GM21390 (cell line): ENCODE measurements at regions not wholly inside any gene's neighbourhood (a gene's known extent, or its start where the extent isn't known, plus 50 kb on each side); places are given as distances from the start of the nearest gene placed in this dataset.
"Not testable (repeated sequence)": the region's sequence is repeated elsewhere in the genome, so short reads cannot be mapped to it uniquely, and the experiment has no call there.

ENCODE experiments used
- ATAC-seq: cut with Tn5 transposase; IDR thresholded peaks from one replicate; pipeline ENCODE4 v1.9.1; 2021; ENCODE audit not compliant: unreplicated experiment

DNA sequence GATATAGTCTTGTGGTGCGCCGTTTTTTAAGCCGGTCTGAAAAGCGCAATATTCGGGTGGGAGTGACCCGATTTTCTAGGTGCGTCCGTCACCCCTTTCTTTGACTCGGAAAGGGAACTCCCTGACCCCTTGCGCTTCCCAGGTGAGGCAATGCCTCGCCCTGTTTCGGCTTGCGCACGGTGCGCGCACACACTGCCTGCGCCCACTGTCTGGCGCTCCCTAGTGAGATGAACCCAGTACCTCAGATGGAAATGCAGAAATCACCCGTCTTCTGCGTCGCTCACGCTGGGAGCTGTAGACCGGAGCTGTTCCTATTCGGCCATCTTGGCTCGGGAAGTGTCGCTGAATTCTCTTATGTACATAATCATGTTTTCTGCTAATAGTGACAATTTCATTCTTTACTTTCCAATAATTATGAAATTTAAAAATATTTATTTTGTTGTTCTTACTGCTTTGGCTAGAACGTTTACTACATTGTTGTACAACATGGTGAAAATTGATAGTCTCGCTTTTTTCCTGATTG lies 61.2 kb upstream of the MINDY3 start:
- ATAC-seq = not testable (repeated sequence)

- no peak for ATAC-seq
Observed at GRCh38 chr10:15931376-15931775, 71.1 kb upstream of the MINDY3 start.

GRCh38 chr10:15939543-15939942 lies 79.2 kb upstream of the MINDY3 start:
- not testable (repeated sequence) for ATAC-seq

- no peak for ATAC-seq
Observed at GRCh38 chr10:15943426-15943825, 83.1 kb upstream of the MINDY3 start.

DNA sequence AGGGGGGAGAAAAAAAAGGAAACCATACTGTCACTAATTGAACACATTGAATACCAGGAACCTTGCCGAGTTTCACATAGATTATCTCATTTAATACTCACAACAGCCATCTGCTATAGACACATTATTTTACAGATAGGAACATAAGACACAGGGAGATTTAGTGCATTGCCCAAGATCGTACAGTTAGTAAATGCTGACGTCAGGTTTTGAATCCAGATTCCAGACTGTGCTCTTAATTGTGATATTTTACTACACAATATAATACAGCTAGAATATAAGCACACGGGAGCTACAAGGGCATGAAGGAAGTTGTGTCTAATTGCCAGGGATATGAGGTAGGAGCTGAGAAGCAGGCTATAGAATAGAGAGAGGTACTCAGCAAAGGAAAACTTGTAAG lies 93.9 kb upstream of the MINDY3 start:
- ATAC-seq = no peak

DNA sequence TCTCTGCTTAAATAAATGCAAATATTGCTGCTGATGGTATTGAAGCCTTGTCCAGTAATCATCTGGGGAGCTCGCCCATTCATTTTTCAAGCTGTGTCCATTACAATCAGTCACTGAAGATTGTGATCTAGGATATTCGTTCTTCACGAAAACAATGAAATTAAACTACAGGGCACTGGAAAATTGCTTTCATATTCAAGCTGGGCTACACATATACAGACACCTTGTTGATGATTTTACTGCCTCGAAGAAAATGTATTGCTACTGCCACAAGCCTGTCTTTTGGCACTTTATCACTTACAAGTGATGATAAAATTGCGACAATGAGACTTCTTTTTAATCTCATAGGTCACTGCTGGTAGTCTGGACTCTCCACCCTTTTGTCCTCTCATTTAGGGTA lies 100.0 kb upstream of the MINDY3 start:
- no peak for ATAC-seq

- ATAC-seq = not testable (repeated sequence)
Observed at GRCh38 chr10:15972736-15973135, 112.4 kb upstream of the MINDY3 start.

GRCh38 chr10:15985690-15986089 lies 125.4 kb upstream of the MINDY3 start:
- no peak for ATAC-seq

GRCh38 chr10:15990535-15991129 lies 130.3 kb upstream of the MINDY3 start:
- ATAC-seq = no peak

DNA sequence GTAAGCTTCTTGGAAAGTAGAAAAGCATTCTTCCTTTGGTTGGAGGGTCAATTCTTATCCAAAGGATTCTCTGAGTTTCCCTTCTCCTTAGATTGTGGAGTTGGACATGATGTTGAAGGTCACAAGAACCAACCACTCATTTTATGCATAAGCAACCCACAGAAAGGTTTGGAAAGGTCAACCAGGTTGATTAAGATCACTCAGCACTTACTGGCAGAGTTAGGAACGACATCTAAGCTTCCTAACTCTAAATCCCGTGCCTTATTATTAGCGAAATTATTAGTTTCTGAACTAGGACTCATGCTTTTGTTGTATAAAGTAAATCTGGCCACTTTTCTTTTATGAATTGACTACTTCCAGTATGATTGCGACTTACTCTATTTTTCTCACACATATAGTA lies 137.0 kb upstream of the MINDY3 start:
- ATAC-seq = no peak

DNA sequence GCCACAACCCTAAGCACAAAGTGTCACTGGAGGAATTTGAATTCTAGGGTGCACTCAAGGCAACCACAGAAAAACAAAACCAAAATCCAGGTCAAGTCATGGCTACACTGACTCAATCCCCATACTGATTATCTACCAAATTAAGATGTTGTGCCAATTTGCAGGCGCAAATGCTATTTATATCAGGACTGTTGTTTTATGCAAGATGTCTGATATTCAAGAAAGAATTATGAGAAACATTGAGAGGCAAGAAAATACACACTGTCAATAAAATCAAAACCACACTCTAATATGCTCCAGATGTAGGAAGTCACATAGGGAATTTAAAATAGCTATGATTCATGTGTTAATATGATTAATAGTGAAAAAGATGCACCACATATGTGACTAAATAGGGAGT lies 141.3 kb upstream of the MINDY3 start:
- no peak for ATAC-seq

- ATAC-seq = no peak
Observed at GRCh38 chr10:16009785-16010184, 149.5 kb upstream of the MINDY3 start.

- no peak for ATAC-seq
Observed at GRCh38 chr10:16011548-16011947, 151.2 kb upstream of the MINDY3 start.

DNA sequence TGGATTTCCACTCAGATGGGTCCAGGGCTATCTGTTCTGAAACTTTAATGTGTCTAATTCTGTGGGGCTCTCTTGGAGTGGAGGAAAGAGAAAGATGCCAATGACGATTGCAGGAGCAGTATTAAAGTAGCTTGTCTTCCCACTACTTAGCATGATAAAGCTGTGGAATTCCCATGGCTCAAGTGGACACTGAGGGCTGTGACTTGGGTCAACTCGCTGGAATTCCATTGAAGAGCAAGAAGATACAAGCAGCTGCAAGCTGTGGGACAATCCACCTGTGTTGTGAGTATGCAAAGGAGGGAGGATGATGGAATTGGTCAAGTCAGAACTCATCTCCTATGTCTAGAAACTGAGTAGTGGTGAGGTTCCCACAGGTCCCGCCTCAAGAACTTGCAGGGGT lies 154.2 kb upstream of the MINDY3 start:
- no peak for ATAC-seq

- no peak for ATAC-seq
Observed at GRCh38 chr10:16016688-16017087, 156.4 kb upstream of the MINDY3 start.

DNA sequence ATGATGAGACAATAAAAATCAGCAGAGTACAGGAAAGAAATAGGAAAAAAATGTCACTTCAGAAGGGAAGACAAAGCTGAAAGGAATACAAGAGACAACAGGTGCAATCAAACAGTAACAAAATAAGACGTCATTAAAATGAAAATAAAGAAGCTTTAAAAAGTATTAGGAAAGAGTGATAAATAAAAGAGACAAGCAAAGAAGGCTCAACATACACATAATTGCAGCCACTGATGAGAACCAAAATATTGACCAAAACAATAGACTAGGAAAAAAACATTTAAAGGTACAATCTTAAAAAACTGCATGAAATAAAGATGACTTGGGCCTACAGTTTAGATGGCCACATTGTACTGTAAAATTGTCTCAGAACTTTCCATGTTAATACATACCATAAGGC lies 160.5 kb upstream of the MINDY3 start:
- ATAC-seq = no peak

DNA sequence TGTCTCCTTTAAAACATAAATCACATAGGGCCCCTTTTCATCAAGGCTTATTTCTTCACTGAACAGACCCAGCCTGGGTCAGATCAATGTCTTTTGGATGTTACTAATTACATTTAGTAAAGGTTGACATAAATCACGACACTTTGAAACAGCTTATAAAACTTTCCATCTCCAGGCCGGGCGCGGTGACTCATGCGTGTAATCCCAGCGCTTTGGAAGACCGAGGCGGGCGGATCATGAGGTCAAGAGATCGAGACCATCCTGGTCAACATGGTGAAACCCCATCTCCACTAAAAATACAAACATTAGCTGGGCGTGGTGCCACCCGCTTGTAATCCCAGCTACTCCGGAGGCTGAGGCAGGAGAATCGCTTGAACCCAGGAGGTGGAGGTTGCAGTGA lies 166.5 kb upstream of the MINDY3 start:
- not testable (repeated sequence) for ATAC-seq

GRCh38 chr10:16030562-16030961 lies 170.3 kb upstream of the MINDY3 start:
- ATAC-seq = no peak

DNA sequence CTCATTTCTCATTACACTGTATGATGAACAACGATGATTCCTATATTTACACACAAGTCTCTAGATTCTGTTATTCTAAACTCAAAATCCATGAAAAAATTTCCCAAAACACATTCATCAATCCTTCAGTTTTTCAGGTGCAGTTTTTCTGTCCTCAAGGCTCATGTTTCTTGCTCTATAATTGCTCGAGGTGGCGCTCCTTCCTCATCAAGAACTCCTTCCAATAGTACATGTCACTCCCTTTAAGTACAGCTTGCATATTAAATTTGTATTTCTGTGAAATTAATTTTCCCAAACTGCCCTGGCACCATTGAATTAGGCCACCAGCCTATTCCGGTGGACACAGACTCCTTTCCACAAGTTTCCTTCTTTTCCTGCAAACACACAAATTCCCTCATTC lies 188.7 kb upstream of the MINDY3 start:
- ATAC-seq = no peak

DNA sequence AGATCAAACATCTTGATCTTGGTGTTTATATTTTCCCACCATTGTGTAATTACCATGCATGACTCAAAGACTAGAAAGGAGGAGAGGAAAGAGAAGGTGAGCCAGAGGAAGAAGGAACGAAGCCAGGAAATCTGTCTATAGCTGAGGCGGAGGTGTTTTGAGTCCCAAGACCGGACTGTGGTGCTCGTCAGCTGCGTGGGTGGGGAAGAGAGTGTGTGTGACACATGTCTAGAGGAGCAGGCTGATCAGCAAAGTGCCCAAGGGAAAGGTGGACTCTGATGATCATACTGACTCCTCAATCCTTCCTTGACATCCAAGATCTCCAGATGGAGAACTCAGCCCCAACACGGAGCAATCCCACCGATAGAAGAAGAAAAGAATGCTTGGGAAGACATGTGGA lies 189.5 kb upstream of the MINDY3 start:
- no peak for ATAC-seq

DNA sequence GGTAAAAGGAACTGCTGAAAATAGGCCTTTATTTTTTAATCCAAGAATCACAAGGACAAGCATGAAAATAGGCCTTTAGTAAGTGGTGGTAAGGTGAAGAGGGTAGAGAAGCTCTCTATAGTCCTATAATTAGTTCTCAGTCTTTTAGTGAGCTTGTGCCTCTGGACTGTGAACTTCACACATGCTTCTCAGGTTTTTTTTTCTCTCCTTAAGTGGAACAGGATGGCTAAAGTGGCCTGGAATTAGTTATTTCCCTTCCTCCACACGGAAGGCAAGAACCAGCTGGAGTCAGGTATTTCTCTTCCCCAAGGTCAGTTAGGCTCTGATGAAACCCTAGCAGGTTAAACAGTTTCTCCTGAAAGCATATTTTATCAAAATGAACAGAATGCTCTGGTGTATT lies 203.0 kb upstream of the MINDY3 start:
- no peak for ATAC-seq

- ATAC-seq = not testable (repeated sequence)
Observed at GRCh38 chr10:16083551-16083950, 223.2 kb upstream of the MINDY3 start.

GRCh38 chr10:16105082-16105481 lies 244.8 kb upstream of the MINDY3 start:
- no peak for ATAC-seq
